NCI-H187 (cell line): ENCODE measurements at regions not wholly inside any gene's neighbourhood (a gene's known extent, or its start where the extent isn't known, plus 50 kb on each side); places are given as distances from the start of the nearest gene placed in this dataset.

Experiments used
- DNase-seq, 2 experiments: peaks; one replicate each; lab custom pipeline; 2025; lab: John Stamatoyannopoulos, UW

DNA sequence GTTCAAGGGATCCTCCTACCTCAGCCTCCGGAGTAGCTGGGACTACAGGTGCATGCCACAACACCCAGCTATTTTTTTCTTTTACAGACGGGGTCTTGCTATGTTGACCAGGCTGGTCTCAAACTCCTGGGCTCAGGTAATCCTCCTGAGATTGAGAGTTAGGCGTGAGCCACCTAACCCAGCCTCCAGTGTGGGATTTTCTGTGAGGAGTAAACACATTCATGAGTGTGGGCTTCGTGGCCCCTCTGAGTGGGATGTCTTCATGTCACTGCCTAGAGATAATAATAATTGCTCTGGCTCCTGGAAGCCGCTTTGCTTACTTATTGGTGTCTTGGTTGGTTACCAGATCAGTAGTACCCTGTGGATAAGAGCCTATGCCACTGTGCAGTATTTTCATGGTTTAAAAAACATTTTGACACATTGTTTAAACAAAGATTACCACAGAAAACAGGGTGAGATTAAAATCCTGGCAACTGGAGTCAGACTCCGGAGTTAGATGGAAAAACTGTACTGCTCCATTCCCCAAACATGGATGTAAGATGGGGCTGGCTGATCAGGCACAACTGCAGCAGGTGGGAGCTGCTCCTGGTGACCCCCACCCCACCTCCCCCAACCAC lies 159.1 kb upstream of the RAB4A start:
- no peak for DNase-seq

DNA sequence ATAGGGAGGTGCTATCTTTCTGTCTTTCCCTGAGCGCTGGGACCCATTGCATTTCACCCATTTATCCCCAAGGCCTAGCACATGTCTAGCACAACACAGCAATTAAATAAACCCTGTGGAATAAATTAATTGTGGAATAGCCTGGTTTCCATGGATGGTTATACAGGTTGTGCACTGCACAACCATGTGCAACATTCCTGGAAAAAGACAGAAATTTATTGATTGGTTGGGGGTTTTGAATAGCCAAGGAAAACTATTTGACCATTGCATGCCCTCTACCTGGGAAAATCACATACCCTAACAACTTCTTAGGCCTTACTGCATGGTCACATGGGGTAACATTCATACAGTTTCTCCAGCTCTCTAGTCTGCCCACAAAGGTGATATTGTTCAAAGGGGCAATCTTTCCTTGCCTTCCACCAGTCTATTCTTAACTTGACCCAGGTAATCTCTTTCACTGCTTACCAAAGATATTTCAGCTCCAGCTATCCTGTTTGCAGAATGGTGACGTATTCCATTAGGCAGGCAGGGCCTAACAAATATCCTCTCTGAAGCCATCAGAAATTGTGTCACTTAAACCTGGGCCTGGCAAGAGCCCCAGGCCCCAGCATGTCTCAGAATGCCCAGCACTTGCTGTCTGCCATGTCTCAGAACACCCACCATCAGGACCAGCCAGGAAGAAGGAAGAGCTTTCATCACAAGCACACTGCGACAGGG lies 157.9 kb upstream of the RAB4A start:
- no peak for DNase-seq

DNA sequence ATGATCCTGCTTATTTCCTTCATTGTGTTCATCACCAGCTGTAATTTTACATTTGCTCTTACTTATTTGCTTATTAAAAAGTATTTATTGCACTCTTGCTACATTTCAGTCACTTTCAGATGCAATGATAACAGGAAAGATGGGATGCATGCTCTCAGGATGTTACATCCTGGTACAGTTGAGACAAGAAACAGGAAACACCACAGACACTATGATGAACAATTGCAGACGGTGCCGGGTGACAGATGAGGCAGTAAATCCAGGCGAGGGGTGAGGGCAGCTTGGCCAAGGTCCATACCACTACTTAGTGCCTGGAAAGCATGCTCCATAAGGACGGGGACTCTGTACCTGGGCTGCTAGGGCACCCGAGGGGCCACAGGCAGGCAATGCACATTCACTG lies 156.6 kb upstream of the RAB4A start:
- no peak for DNase-seq

DNA sequence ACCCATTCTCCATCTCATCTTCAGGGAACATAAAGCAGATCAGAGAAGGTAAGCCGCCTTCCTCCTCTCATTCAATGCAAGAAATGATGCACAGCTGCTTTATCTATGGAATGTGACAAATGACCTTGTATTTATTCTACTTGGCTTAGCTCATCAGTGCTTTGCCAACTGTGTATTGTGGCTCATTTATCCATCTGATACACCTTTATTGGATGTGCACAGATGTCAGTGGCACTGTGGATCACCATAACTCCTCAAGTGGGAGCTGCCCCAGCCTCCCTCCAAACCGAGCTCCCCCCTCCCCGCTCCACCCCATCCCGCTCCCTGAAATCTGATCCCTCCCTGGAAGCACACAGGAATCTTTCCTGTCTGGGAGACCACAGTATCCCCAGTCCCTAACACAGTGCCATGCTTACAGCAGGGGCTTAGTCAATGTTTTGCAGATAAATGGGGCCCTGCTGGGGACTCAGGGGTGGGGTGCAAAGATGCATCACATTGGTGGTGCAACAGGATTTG lies 156.0 kb upstream of the RAB4A start:
- no peak for DNase-seq

DNA sequence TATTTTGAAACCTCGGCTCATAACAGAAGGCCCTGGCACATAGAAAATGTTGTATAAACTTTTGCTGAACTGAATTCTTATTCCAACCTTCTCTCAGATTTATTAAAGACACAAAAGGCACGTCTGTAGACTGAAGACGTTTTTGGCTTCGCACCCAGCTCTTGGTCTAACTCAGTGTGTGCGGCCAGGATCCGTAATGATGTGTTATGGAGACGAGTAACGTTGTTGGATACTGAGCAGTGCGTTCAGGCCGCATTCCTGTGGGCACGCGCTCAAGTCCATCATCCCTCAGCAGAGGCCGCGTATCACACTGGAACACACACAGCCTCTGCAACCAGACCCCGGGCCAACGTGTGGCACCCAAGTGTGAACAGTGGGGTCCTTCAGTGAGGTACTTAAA lies 154.8 kb upstream of the RAB4A start:
- no peak for DNase-seq

DNA sequence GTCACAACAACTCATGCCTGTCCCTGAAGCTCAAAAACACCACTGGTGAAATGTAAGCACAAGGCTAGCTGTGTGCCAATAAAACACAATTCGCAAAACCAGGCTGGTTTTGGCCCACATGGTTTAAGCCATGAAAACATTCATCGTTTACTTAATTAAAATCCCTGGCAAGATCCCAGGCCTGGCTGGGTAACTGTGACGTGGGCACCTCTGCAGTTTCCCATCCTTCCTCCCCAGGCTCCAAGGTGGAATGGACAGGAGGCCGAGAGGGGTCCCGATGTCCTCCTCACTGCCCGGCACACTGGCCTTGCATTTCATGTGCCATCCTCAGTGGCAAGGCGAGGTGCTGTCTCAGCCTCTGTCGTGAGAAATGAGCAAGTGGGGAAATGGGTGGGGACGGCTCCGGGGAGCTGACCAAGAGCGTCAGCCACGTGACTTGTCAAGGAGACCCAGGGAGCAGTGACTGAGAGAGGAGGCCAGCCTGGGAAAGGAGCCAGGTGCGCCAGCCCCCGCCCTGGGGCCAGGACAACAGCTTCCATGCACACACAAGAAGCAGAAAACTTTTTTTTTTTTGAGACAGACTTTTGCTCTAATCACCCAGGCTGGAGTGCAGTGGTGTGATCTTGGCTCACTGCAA lies 153.1 kb upstream of the RAB4A start:
- DNase-seq, result peak in 1 of 2 experiments; percentile 27

DNA sequence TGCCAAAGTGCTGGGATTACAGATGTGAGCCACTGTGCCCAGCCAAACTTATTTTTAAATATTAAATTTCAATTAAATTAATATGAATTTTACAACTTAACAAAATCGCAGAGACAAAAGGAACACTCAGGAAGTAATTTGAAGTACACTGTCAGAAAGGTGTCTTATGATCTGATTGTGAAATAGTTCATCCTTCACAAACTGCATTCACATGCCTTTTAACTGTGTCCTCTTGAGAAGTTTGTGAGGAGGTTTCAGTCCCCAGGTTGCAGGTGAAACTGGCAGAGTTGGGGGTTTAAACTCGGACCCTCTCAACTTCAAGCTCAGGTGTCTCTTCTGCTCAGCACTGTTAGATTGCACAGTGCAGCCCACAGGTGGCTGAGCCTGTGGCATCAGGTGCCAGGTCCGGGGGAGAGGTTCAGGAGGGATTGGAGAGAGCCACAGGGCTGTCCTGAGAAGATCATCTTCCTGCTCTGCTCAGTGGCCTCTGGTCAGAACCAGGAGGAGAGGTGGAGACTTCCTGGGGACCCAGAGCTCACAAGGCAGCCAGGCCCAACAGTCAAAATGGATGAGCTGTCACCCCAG lies 152.3 kb upstream of the RAB4A start:
- no peak for DNase-seq

DNA sequence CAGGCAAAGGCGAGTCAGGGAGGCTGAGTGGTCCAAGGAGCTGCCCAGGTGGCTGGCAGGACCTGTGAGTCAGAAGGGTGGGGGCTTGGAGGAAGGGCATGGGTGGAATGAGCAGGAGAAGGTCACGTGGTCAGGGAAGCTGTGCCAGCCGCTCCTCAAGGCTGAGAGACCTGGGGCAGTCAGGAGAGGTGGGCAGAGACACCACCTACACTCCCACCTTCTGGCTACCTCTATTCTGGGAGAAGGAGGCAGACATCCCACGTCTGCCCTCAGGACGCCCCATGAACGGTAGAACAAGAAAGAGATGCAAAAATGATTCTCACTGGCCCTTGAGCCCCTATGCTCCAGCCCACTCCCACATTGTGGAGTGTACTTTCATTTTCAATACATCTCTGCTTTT lies 151.8 kb upstream of the RAB4A start:
- DNase-seq, result no peak

DNA sequence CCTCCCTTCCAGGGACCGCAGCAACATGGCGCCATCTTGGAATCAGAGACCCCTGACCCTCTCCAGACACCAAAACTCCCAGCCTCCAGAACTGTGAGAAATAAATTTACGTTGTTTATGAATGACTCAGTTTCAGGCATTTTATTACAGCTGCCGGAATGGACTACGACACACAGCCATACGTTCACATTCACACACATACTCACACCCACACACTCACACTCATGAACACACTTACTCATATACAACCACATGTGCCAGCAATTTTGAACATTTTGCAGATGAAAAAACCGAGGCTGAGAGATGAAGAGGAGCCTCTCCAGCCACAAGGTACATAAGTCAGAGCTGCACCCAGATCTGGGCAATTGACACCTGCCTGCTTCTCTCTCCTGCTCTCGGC lies 151.0 kb upstream of the RAB4A start:
- DNase-seq, result no peak

DNA sequence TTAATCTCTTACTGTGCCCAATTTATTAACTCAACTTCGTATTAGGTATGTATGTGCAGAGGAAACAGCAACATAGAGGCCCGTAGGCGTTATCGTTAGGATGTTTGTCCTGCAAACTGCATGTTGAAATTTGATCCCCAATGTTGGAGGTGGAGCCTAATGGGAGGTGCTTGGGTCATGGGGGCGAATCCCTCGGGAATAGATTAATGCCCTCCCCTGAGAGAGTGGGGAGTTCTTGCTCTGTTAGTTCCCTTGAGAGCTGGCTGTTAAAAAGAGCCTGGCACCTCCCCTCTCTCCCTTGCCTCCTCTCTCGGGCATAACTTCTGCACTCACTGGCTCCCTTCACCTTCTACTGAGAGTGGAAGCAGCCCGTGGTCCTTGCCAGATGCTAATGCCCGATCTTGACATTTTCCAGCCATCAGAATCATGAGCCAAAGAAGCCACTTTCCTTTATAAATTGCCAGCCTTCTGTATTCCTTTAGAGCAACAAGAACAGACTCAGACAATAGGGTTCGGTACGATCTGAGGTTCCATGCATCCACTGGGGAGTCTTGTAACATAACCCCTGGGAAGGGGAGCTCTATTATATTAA lies 149.0 kb upstream of the RAB4A start:
- no peak for DNase-seq

DNA sequence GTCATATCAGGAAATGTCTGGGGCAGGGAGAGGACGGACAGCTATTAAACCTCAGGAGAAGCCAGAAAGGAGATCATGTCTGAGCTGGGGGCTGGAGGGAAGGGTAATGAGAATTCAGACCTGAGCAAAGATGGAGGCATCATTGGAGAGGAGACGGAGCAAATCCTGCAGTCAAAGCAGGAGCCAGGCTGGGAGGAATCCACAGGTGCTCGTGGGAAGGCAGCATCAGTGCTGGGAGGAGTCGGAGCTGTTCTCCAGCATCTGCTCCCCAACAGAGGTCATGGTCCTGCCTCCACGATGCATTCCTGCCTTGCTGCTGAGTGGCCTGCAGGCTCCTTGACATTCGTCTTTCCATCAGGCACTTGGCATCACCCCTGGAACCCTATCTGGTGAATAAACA lies 148.3 kb upstream of the RAB4A start:
- DNase-seq, result no peak

DNA sequence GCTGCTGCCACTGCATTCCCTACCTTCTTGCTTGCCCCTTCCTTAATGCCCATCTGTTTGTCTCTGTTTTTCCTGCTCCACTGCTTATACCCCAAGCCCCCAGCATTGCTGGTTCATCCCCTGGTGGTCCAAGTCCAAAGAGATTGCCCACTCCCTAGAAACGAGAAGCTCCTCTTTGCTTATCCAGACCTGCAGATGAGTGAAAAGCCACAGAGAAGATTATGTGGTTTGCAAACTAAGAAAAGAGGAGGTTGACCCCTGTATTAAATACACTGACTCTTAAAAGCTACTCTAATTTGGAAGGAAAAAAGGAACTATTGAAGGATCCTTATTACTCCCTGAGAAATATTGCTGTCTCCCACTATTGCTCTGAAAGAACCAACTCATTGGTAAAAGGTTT lies 146.8 kb upstream of the RAB4A start:
- no peak for DNase-seq

DNA sequence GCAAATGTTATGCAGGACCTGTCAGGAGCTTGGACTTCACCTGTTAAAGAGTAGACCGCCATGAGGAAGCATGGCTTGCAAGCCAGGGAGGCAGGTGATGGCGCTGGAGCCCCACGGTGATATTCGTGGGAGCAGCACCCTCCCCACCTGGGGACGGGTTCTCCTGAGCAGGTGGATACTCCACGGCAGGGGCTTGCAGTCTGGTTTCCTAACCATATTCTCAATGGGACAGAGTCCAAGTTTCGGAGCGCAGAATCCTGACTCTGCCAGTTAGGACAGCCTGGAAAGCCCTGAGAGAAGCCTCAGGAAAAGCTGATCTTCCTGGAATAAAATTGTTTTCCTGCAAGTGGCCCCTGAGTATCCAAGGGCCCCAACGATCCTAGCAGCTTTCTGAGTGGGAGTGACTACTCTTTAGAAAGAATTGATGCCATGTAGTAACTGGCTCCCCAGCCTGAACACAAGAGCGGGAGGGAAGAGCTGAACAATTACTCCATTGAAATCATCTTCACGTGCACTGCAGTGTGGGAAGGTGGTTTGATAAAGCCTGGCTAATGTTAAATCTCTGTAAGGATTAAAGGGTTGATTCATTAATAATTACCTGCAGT lies 146.3 kb upstream of the RAB4A start:
- DNase-seq, result no peak

DNA sequence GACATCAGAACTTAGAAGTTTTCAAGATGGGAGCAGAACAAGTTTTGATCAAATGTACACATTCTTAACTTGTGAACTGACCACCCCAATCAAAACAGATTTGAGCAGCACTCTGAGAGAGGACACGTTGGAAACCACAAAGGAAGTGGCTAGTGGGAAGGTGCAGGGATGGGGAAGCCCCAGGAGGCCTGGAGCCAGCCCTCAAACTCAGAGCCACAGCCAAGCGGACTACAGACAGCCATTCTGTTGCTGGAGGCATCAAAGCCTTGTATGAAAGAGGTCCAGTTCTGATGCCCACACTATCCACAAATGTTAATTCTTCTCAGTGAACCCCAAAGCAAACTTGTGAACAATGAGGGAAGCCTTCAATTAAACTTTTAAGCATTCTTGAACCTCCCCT lies 143.6 kb upstream of the RAB4A start:
- no peak for DNase-seq

DNA sequence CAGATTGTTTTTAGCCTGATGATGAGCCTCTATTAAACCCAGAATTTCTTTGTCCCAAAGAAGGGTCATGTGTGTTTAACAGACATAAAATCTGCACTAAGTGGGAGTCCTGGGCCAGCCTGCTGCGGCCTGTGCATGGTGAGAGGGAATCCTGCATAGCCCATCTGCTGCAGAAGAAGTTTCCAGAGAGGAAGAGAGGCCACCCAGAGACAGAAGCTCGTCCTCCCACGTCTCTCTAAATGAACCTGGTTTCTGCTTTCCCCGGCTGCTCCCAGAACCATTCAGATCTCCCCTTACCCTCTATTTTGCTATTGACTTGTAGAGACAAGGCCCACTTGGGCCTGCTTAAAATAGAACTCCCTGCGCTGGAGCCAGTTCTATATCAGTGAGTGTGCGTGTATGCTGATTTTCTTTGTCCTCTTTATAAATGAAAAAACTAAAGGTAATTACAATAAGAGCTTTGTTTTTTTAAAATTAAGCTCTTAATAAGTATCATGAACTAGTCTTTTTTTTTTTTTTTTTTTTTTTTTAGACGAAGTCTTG lies 142.8 kb upstream of the RAB4A start:
- no peak for DNase-seq

DNA sequence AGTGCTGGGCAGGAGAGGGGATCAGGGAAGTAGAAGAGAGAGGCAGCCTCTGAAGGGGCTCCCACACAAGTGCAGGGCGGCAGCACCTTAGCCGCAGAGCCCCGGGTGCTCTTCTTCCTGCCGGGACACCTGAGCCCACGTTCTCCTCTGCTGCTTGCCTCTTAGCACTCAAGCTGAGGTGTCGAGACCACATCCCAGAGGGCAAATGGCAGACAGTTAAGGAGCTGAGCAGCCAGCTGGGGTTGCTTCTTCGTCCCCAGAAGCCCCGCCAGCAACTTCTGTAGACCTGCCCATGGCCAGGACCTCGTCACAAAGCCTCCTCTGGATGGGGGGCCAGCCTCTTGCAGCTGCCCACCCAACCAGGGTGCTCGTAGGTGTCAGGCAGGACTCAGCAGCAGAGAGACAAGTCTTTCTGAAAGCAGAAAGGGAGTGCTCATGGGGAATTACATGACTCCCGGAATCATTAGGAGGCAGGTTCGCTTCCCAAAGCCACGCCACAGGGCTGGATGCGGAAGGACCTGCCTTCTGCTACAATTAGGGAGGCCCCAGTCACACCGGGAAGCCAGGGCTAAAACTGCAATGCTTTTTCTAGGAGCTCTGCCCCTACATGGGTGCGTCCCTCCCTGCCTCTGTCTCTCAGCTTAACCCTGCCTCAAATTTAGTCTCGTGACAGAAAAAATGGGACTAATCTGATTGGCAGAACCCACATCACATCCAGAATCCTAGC lies 141.4 kb upstream of the RAB4A start:
- no peak for DNase-seq

DNA sequence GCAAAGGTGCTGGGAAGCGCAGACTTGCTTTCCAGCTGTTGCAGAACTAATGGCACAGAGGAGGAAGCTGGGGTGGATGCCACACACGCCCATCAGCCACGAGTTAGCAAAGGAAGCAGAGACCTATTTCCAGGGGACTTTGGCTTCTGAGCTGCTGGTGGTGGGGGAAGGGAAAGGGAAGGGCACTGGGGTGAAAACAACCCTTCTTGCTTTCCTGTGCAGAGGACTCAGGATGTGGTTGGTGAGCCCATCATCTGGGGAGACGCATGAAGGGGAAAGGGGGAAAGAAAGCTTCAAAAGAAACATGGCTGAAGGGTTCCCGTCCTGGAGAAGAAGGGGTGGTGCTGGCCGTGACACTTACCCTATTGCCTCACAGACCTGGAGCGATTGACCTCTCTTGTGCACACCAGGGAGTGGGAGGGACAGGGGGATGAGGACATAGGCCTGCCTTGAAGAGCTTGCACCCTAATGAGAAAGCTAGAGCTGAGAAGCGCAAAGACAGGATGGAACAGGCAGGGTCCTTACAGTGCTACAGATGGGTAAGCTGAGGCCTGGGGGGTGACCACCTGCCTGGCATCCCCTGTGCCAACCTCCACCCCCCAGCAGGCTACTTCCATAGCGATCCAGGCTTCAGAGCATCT lies 140.8 kb upstream of the RAB4A start:
- no peak for DNase-seq

DNA sequence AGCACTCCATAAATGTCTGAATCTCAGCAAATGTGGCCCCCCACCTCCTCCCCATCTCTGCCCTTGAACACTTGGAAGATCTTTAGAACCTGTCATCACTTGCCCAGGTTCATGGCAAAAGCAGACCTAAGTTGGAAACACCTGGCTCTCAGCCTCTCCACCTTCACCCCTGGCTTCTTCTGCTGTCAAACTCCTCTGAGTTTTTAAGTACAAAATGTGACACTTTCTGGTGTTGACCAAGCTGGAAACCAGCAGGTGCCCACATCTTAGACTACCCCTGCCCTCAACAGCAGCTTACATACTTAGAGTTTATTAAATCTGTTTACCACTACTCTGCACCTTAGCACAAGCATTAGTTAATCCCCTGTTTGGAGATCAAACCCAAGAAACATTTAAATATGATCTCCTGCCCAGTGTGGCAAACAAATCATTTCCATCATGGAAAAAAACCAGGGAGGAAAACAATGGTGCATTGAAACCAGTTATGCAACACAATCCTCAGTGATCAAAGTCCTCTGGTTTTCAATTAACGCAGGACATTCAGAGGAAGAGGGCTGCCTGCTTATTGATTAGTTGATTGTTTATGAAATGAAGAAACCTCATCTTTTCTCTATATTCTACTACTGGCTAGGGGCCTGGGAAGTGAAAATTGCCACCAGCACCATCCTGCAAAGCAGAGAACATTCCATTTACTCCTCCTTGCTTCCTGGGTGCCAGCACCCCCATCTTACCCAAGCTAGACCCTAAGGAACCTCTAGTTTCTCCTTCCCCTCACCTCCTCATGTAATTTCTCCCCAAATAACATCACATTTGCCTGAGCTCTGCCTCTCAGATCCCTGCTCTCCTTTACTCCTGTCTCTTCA lies 139.4 kb upstream of the RAB4A start:
- no peak for DNase-seq

DNA sequence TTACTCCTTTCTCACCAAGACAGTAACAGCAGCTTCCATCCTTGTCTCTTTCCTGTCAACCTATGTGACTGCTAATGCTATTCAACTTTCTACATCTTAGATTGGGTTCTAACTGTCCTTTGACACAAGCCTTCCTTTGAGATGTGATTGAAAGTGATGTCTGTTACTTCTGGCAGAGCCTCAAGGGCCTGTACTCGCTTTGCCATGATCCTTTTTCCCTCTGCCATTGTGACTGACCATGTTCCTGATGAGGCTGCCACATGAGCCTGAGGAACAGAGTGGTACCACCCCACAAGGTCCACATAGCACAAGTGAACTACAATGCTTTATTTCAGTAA lies 138.8 kb upstream of the RAB4A start:
- DNase-seq, result no peak

DNA sequence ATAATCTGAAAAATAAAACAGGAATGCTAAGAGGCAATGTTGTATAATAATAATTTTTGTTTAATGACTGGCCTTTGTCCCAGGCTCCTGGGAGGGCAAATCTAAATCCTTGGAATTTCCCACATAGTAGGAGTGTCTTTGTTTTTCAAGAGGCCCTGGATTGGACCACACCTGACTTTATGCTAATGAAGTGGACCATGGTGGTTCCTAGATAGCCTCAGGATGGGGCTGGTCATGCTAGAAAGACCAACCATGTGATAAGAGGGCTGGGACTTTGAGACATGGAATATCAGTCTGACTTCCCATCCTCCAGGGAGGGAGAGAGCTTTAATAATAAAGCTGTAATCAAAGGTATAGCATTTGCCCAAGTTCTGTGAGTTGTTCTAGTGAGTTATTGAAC lies 138.2 kb upstream of the RAB4A start:
- no peak for DNase-seq
